Uterus (tissue), 2 donors: ENCODE measurements at regions not wholly inside any gene's neighbourhood (a gene's known extent, or its start where the extent isn't known, plus 50 kb on each side); places are given as distances from the start of the nearest gene placed in this dataset.

Experiments
- CTCF ChIP-seq, 4 experiments: fragments of 200-600 bp in 2 of 4; fragments of 450-650 bp in 2 of 4; sonication (generic) in 2 of 4; IDR thresholded peaks; one replicate each; pipeline ENCODE4 v1.5.1; 2016 to 2019; ENCODE audit warnings: antibody characterized with exemption in 4 of 4, mild to moderate bottlenecking in 2 of 4, moderate library complexity in 1 of 4
- POLR2A ChIP-seq, 2 donors: fragments of 450-650 bp; IDR thresholded peaks; one replicate each; pipeline ENCODE4 v1.6.1; 2016; ENCODE audit warnings: antibody characterized with exemption in 2 of 2, mild to moderate bottlenecking in 1 of 2, moderate library complexity in 1 of 2

- TF ChIP-seq POLR2A (IDR thresholded peaks at IDR 0.05) (no peak), CTCF (IDR thresholded peaks at IDR 0.05) (no peak)
Measured at GRCh38 chr6:65989676-65990075, 282.6 kb upstream of the EYS start.
